Hepatocyte (in vitro differentiated cells): ENCODE measurements at regions not wholly inside any gene's neighbourhood (a gene's known extent, or its start where the extent isn't known, plus 50 kb on each side); places are given as distances from the start of the nearest gene placed in this dataset.

Source experiments
- EZH2 ChIP-seq: fragments of 200-600 bp; sonication (generic); IDR thresholded peaks from 2 replicates; pipeline ENCODE4 v1.6.1; 2016; ENCODE audit warnings: antibody characterized with exemption, mild to moderate bottlenecking, borderline replicate concordance
- TF ChIP-seq, protein P1 (sequence below): fragments of 200-600 bp; sonication (generic); IDR thresholded peaks from 2 replicates; pipeline ENCODE4 v1.5.1; 2016; ENCODE audit warnings: antibody characterized with exemption, mild to moderate bottlenecking; ENCODE audit not compliant: poor library complexity

DNA sequence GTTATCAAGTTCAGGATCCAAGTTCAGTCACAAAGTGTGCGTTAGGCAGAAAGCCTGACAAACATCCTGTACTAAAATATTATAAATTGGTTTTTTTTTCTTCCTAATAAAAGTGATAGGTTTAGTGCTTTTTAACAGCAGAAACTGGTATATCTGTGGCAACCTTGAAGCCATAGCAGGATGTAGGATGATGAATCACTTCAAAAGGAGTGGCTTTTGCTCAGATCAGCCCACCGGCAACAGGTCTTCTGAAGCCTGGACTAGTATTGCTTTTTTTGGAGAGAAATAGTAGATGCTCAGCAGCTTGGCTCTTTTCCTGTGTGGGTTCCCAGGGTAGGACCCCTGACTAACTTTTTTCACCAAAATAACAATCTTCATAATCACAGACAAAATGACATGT is 190.8 kb downstream of the EPM2A start:
- TF ChIP-seq, protein P1, sequence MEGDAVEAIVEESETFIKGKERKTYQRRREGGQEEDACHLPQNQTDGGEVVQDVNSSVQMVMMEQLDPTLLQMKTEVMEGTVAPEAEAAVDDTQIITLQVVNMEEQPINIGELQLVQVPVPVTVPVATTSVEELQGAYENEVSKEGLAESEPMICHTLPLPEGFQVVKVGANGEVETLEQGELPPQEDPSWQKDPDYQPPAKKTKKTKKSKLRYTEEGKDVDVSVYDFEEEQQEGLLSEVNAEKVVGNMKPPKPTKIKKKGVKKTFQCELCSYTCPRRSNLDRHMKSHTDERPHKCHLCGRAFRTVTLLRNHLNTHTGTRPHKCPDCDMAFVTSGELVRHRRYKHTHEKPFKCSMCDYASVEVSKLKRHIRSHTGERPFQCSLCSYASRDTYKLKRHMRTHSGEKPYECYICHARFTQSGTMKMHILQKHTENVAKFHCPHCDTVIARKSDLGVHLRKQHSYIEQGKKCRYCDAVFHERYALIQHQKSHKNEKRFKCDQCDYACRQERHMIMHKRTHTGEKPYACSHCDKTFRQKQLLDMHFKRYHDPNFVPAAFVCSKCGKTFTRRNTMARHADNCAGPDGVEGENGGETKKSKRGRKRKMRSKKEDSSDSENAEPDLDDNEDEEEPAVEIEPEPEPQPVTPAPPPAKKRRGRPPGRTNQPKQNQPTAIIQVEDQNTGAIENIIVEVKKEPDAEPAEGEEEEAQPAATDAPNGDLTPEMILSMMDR = no peak
- no peak for TF ChIP-seq EZH2
